KMS-11 (cell line): ENCODE measurements at regions not wholly inside any gene's neighbourhood (a gene's known extent, or its start where the extent isn't known, plus 50 kb on each side); places are given as distances from the start of the nearest gene placed in this dataset.
"Not testable (repeated sequence)": the region's sequence is repeated elsewhere in the genome, so short reads cannot be mapped to it uniquely, and the experiment has no call there.

Experiments used
- H2AFZ ChIP-seq: fragments of 200-600 bp; sonication (generic); 2 replicates; pipeline ENCODE4 v1.6.1; 2016; ENCODE audit warnings: antibody characterized with exemption, mixed run types, low read depth
- H3K27ac ChIP-seq: fragments of 200-600 bp; sonication (generic); 2 replicates; pipeline ENCODE4 v1.6.1; 2016; ENCODE audit warnings: mild to moderate bottlenecking, mixed run types
- H3K27me3 ChIP-seq: fragments of 200-600 bp; sonication (generic); 2 replicates; pipeline ENCODE4 v1.6.1; 2017; ENCODE audit warnings: mild to moderate bottlenecking, low read depth, mixed run types, moderate library complexity; ENCODE audit not compliant: insufficient read depth
- H3K36me3 ChIP-seq: fragments of 200-600 bp; sonication (generic); 2 replicates; pipeline ENCODE4 v1.6.1; 2017; ENCODE audit warnings: mild to moderate bottlenecking, mixed run types; ENCODE audit not compliant: insufficient read depth
- H3K4me1 ChIP-seq: fragments of 200-600 bp; sonication (generic); 2 replicates; pipeline ENCODE4 v1.6.1; 2016; ENCODE audit warnings: mild to moderate bottlenecking, low read depth, mixed run types; ENCODE audit not compliant: poor library complexity, severe bottlenecking
- H3K4me2 ChIP-seq: fragments of 200-600 bp; sonication (generic); 2 replicates; pipeline ENCODE4 v1.7.0; 2016; ENCODE audit warnings: mild to moderate bottlenecking, mixed run types
- H3K4me3 ChIP-seq: fragments of 200-600 bp; sonication (generic); IDR thresholded peaks from 2 replicates; pipeline ENCODE4 v1.6.1; 2017; ENCODE audit warnings: low read depth, low read length, mixed read lengths; ENCODE audit not compliant: insufficient read depth
- H3K79me2 ChIP-seq: fragments of 200-600 bp; sonication (generic); 2 replicates; pipeline ENCODE4 v1.6.1; 2016; ENCODE audit warnings: low read depth, mixed run types; ENCODE audit not compliant: insufficient read depth
- H3K9ac ChIP-seq: fragments of 200-600 bp; sonication (generic); 2 replicates; pipeline ENCODE4 v1.6.1; 2016; ENCODE audit warnings: mild to moderate bottlenecking, mixed run types
- H4K20me1 ChIP-seq: fragments of 200-600 bp; sonication (generic); 2 replicates; pipeline ENCODE4 v1.6.1; 2016; ENCODE audit warnings: mild to moderate bottlenecking, mixed run types; ENCODE audit not compliant: insufficient read depth
- CTCF ChIP-seq: fragments of 200-600 bp; sonication (generic); conservative IDR thresholded peaks from 2 replicates; pipeline ENCODE4 v1.6.1; 2017; ENCODE audit warnings: low read depth, mild to moderate bottlenecking, antibody characterized with exemption, low read length, moderate library complexity, mixed read lengths

GRCh38 chr16:10326647-10327046, 59.2 kb upstream of the ATF7IP2 start:
- no peak overlapping the region for H2AFZ ChIP-seq
- H3K4me2 ChIP-seq = no peak overlapping the region
- no peak overlapping the region for H3K9ac ChIP-seq
- no peaks in the 10 kb centered on the region for H3K27me3 ChIP-seq
- no peak for TF ChIP-seq CTCF
- peaks cover 25% of the 10 kb centered on the region for H3K4me1 ChIP-seq
- H4K20me1 ChIP-seq = no peaks in the 10 kb centered on the region
- no peak overlapping the region for H3K4me3 ChIP-seq
- H3K79me2 ChIP-seq = no peaks in the 10 kb centered on the region
- no peak overlapping the region for H3K27ac ChIP-seq
- H3K36me3 ChIP-seq = no peaks in the 10 kb centered on the region

- not testable (repeated sequence) for H3K4me2 ChIP-seq, H3K27me3 ChIP-seq, H3K79me2 ChIP-seq, H3K27ac ChIP-seq, H3K4me3 ChIP-seq, H3K9ac ChIP-seq, H4K20me1 ChIP-seq, H3K36me3 ChIP-seq, H2AFZ ChIP-seq
- peaks cover 25% of the 10 kb centered on the region for H3K4me1 ChIP-seq
Observed at GRCh38 chr16:10328291-10328690, 57.6 kb upstream of the ATF7IP2 start.

GRCh38 chr16:10332241-10332640, 53.6 kb upstream of the ATF7IP2 start:
- Histone ChIP-seq H3K27ac (no peak overlapping the region), H3K4me1 (peaks cover 25% of the 10 kb centered on the region)
- no peak for TF ChIP-seq CTCF

GRCh38 chr16:10332775-10333174, 53.1 kb upstream of the ATF7IP2 start:
- Histone ChIP-seq H4K20me1 (no peaks in the 10 kb centered on the region), H3K27me3 (no peaks in the 10 kb centered on the region), H3K36me3 (no peaks in the 10 kb centered on the region), H2AFZ (no peak overlapping the region), H3K4me2 (no peak overlapping the region), H3K79me2 (no peaks in the 10 kb centered on the region), H3K4me3 (no peak overlapping the region), H3K4me1 (peaks cover 25% of the 10 kb centered on the region), H3K27ac (no peak overlapping the region), H3K9ac (no peak overlapping the region)
- TF ChIP-seq CTCF = no peak

More at GRCh38 chr16:10332241-10332640, 53.6 kb upstream of the ATF7IP2 start:
- Histone ChIP-seq H3K36me3 (no peaks in the 10 kb centered on the region), H3K79me2 (no peaks in the 10 kb centered on the region), H4K20me1 (no peaks in the 10 kb centered on the region), H3K9ac (no peak overlapping the region), H2AFZ (no peak overlapping the region), H3K4me2 (no peak overlapping the region), H3K27me3 (no peaks in the 10 kb centered on the region), H3K4me3 (no peak overlapping the region)

GRCh38 chr16:10333321-10334032, 52.4 kb upstream of the ATF7IP2 start:
- no peaks in the 10 kb centered on the region for H3K36me3 ChIP-seq
- H2AFZ ChIP-seq = no peak overlapping the region
- no peak overlapping the region for H3K4me3 ChIP-seq
- H3K27me3 ChIP-seq = no peaks in the 10 kb centered on the region
- H4K20me1 ChIP-seq = no peaks in the 10 kb centered on the region
- TF ChIP-seq CTCF = no peak
- no peak overlapping the region for H3K27ac ChIP-seq
- H3K9ac ChIP-seq = no peak overlapping the region
- no peaks in the 10 kb centered on the region for H3K79me2 ChIP-seq
- no peak overlapping the region for H3K4me2 ChIP-seq
- H3K4me1 ChIP-seq = peaks cover 21% of the 10 kb centered on the region
